Activated CD8-positive, alpha-beta T cell treated with anti-CD3 and anti-CD28 coated beads for 36 hours (primary cell): ENCODE measurements at regions not wholly inside any gene's neighbourhood (a gene's known extent, or its start where the extent isn't known, plus 50 kb on each side); places are given as distances from the start of the nearest gene placed in this dataset.

Experiments used
- ATAC-seq: fragments of 200-7000 bp; cut with Tn5 transposase; one replicate; pipeline ENCODE4 v1.10.0; 2021; ENCODE audit warnings: mild to moderate bottlenecking, moderate library complexity
- CTCF ChIA-PET: fragments of 350-600 bp; sonication (Branson Sonifier 250); formaldehyde crosslinking; loops from one replicate; lab custom pipeline; 2021; ENCODE audit warnings: antibody characterized with exemption; lab: Charles Lee
- POLR2A ChIA-PET: fragments of 350-600 bp; sonication (Branson Sonifier 250); formaldehyde crosslinking; loops from one replicate; lab custom pipeline; 2021; ENCODE audit warnings: antibody characterized with exemption; lab: Charles Lee
- DNase-seq: peaks from one replicate; pipeline ENCODE4 v3.0.0-alpha.2; 2020
- H3K27ac Mint-ChIP-seq: one replicate; pipeline ENCODE4 v1.8.0; 2021; ENCODE audit warnings: mild to moderate bottlenecking, mixed read lengths
- H3K27me3 Mint-ChIP-seq: one replicate; pipeline ENCODE4 v1.8.0; 2021; ENCODE audit warnings: mixed read lengths
- H3K36me3 Mint-ChIP-seq: one replicate; pipeline ENCODE4 v1.8.0; 2021; ENCODE audit warnings: low read depth, mixed read lengths
- H3K4me1 Mint-ChIP-seq: one replicate; pipeline ENCODE4 v1.8.0; 2021; ENCODE audit warnings: low read depth, mixed read lengths
- H3K4me3 Mint-ChIP-seq: one replicate; pipeline ENCODE4 v1.8.0; 2021; ENCODE audit warnings: mild to moderate bottlenecking, moderate library complexity, mixed read lengths
- H3K9me3 Mint-ChIP-seq: one replicate; pipeline ENCODE4 v1.8.0; 2021; ENCODE audit warnings: mixed read lengths
- intact Hi-C: fragments of 100-400 bp; cut with micrococcal nuclease; formaldehyde crosslinking; loops from one replicate; pipeline ENCODE4 v1.10.0; 2022
- TF ChIP-seq, protein P1 (sequence below): fragments of 200-600 bp; IDR thresholded peaks from one replicate; pipeline ENCODE4 v1.8.0; 2022; ENCODE audit warnings: antibody characterized with exemption, mild to moderate bottlenecking

GRCh38 chr2:188713961-188714360, 260.2 kb upstream of the COL3A1 start:
- CTCF ChIA-PET: no interaction called here
- no peak for ATAC-seq
- intact Hi-C loops: no loop called here
- POLR2A ChIA-PET: no interaction called here
- TF ChIP-seq, protein P1, sequence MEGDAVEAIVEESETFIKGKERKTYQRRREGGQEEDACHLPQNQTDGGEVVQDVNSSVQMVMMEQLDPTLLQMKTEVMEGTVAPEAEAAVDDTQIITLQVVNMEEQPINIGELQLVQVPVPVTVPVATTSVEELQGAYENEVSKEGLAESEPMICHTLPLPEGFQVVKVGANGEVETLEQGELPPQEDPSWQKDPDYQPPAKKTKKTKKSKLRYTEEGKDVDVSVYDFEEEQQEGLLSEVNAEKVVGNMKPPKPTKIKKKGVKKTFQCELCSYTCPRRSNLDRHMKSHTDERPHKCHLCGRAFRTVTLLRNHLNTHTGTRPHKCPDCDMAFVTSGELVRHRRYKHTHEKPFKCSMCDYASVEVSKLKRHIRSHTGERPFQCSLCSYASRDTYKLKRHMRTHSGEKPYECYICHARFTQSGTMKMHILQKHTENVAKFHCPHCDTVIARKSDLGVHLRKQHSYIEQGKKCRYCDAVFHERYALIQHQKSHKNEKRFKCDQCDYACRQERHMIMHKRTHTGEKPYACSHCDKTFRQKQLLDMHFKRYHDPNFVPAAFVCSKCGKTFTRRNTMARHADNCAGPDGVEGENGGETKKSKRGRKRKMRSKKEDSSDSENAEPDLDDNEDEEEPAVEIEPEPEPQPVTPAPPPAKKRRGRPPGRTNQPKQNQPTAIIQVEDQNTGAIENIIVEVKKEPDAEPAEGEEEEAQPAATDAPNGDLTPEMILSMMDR: no peak
- Mint-ChIP-seq H3K9me3 (peaks cover 17% of the 10 kb centered on the region), H3K27ac (no peak overlapping the region), H3K4me1 (no peaks in the 10 kb centered on the region), H3K27me3 (no peaks in the 10 kb centered on the region), H3K4me3 (no peak overlapping the region), H3K36me3 (no peaks in the 10 kb centered on the region)
- DNase-seq: no peak

DNA sequence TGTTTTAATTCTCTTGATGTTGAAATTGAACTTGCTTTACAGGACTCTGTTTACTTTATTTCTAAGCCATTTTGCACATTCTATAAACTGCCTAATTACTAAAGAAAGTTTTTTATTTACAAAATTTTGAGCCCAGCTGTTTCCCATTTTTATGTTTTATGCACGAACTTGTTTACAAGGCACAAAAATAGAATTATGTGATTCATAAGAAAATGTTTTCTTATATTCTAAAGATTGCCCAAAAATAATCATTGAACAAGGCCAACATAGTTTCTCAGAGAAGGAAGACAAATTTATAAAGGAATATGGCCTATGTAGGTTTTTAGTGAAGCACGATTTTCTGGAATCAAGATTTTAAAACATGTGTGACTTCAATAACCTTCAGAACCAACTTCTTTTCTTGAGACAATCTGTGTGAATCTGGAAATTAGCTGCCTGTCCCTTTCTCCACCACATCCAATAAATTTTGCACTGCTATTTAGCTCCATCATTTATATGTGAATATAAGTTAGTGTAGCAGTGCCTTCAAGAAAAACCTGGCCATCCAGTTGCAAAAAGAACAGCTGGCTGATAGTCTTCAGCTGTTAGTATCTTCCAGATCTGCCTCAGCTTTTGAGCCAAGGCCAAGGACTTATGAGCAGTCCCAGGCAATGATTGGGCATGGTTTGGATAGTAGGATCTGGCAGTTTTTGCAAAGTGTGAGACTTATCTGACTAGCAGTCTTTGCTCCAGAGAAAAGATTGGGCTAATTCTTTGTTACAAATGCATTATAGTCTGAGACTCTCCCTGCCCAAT, 253.2 kb upstream of the COL3A1 start:
- CTCF ChIA-PET: no interaction called here
- no peaks in the 10 kb centered on the region for H3K36me3 Mint-ChIP-seq

GRCh38 chr2:188721784-188722183, 252.4 kb upstream of the COL3A1 start:
- H3K36me3 Mint-ChIP-seq: no peaks in the 10 kb centered on the region
- H3K27me3 Mint-ChIP-seq: no peaks in the 10 kb centered on the region
- ChIA-PET CTCF (no interaction called here), POLR2A (no interaction called here)
- intact Hi-C loops: no loop called here
- no peaks in the 10 kb centered on the region for H3K4me1 Mint-ChIP-seq
- DNase-seq (no peak), ATAC-seq (no peak)
- peaks cover 5% of the 10 kb centered on the region for H3K9me3 Mint-ChIP-seq
- TF ChIP-seq, protein P1: no peak
- no peak overlapping the region for H3K4me3 Mint-ChIP-seq
- no peak overlapping the region for H3K27ac Mint-ChIP-seq

More for the DNA sequence above, 253.2 kb upstream of the COL3A1 start:
- no peak overlapping the region for H3K4me3 Mint-ChIP-seq
- H3K27me3 Mint-ChIP-seq: no peaks in the 10 kb centered on the region
- no peak for ATAC-seq
- H3K4me1 Mint-ChIP-seq: no peaks in the 10 kb centered on the region
- TF ChIP-seq, protein P1: no peak
- intact Hi-C loops: no loop called here
- DNase-seq: no peak
- H3K9me3 Mint-ChIP-seq: peaks cover 6% of the 10 kb centered on the region
- no peak overlapping the region for H3K27ac Mint-ChIP-seq
- POLR2A ChIA-PET: no interaction called here

GRCh38 chr2:188725746-188726360, 248.3 kb upstream of the COL3A1 start:
- ATAC-seq: no peak
- TF ChIP-seq, protein P1: no peak
- H3K4me3 Mint-ChIP-seq: no peak overlapping the region
- H3K27me3 Mint-ChIP-seq: no peaks in the 10 kb centered on the region
- H3K4me1 Mint-ChIP-seq: no peaks in the 10 kb centered on the region
- no peak overlapping the region for H3K27ac Mint-ChIP-seq
- intact Hi-C loops: no loop called here
- DNase-seq: no peak
- no peaks in the 10 kb centered on the region for H3K9me3 Mint-ChIP-seq
- no peaks in the 10 kb centered on the region for H3K36me3 Mint-ChIP-seq
- POLR2A ChIA-PET: no interaction called here
- CTCF ChIA-PET: no interaction called here

- intact Hi-C loops: no loop called here
- ATAC-seq: no peak
- Mint-ChIP-seq H3K9me3 (no peaks in the 10 kb centered on the region), H3K36me3 (no peaks in the 10 kb centered on the region), H3K4me1 (no peaks in the 10 kb centered on the region), H3K4me3 (no peak overlapping the region), H3K27ac (no peak overlapping the region), H3K27me3 (no peaks in the 10 kb centered on the region)
- ChIA-PET POLR2A (no interaction called here), CTCF (no interaction called here)
- TF ChIP-seq, protein P1: no peak
- DNase-seq: no peak
Measured at GRCh38 chr2:188726626-188727247, 247.4 kb upstream of the COL3A1 start.
